Caco-2 (cell line): ENCODE measurements at regions not wholly inside any gene's neighbourhood (a gene's known extent, or its start where the extent isn't known, plus 50 kb on each side); places are given as distances from the start of the nearest gene placed in this dataset.

Source experiments
- BruUV-seq: library from RNA; stranded (reverse); fragments of 400-500 nt; replicated peaks from 2 replicates; lab custom pipeline; 2021; lab: Mats Ljungman, UMichigan
- CTCF ChIA-PET: fragments of 300-600 bp; sonication (Branson Sonifier 250); formaldehyde crosslinking; loops from one replicate; lab custom pipeline; 2022; ENCODE audit warnings: antibody characterized with exemption; lab: Charles Lee
- POLR2A ChIA-PET: fragments of 300-600 bp; sonication (Branson Sonifier 250); formaldehyde crosslinking; loops from one replicate; lab custom pipeline; 2022; ENCODE audit warnings: antibody characterized with exemption; lab: Charles Lee
- DNase-seq, 2 experiments: peaks; one replicate each; pipeline versions ENCODE4 v3.0.0 to v3.0.0-alpha.2; 2020 to 2022
- H3K27me3 ChIP-seq: replicated peaks from 2 replicates; pipeline ENCODE4 v1.6.0; 2011; ENCODE audit warnings: low read length; ENCODE audit not compliant: control insufficient read depth, insufficient read depth
- H3K36me3 ChIP-seq: 2 replicates; pipeline ENCODE4 v1.5.1; 2011; ENCODE audit warnings: low read length; ENCODE audit not compliant: control insufficient read depth, insufficient read depth
- H3K4me1 ChIP-seq: fragments of 250-450 bp; sonication (Bioruptor Pico); 2 replicates; pipeline ENCODE4 v1.5.1; 2020; ENCODE audit warnings: mild to moderate bottlenecking
- H3K4me3 ChIP-seq: 2 replicates; pipeline ENCODE4 v1.5.1; 2011; ENCODE audit warnings: low read depth, mild to moderate bottlenecking, control low read depth, low read length
- H3K9me3 ChIP-seq: fragments of 250-450 bp; sonication (Bioruptor Pico); 2 replicates; pipeline ENCODE4 v1.5.1; 2020; ENCODE audit warnings: mild to moderate bottlenecking, moderate library complexity
- H3K27ac Mint-ChIP-seq: one replicate; pipeline ENCODE4 v1.8.0; 2022; ENCODE audit warnings: mixed read lengths; ENCODE audit not compliant: unreplicated experiment
- H3K27me3 Mint-ChIP-seq: one replicate; pipeline ENCODE4 v1.8.0; 2022; ENCODE audit warnings: mixed read lengths; ENCODE audit not compliant: insufficient read depth, unreplicated experiment
- H3K36me3 Mint-ChIP-seq: one replicate; pipeline ENCODE4 v1.8.0; 2022; ENCODE audit warnings: mild to moderate bottlenecking, mixed read lengths; ENCODE audit not compliant: insufficient read depth, unreplicated experiment
- H3K4me1 Mint-ChIP-seq: one replicate; pipeline ENCODE4 v1.8.0; 2022; ENCODE audit warnings: low read depth, mixed read lengths; ENCODE audit not compliant: unreplicated experiment
- H3K4me3 Mint-ChIP-seq: one replicate; pipeline ENCODE4 v1.8.0; 2022; ENCODE audit warnings: mild to moderate bottlenecking, moderate library complexity, mixed read lengths; ENCODE audit not compliant: unreplicated experiment
- H3K9me3 Mint-ChIP-seq: one replicate; pipeline ENCODE4 v1.8.0; 2022; ENCODE audit warnings: mixed read lengths; ENCODE audit not compliant: unreplicated experiment
- intact Hi-C: fragments of 100-400 bp; cut with micrococcal nuclease; formaldehyde crosslinking; loops from one replicate; pipeline ENCODE4 v1.10.0; 2022; ENCODE audit not compliant: unreplicated experiment
- TF ChIP-seq, protein P1 (sequence below), 2 experiments: fragments of 200-600 bp in 1 of 2; IDR thresholded peaks; 1 replicate in 1 of 2; 2 replicates in 1 of 2; pipeline versions ENCODE4 v1.5.1 to v1.8.0; 2011 to 2022; ENCODE audit warnings: antibody characterized with exemption in 1 of 2, control low read depth in 1 of 2, inconsistent platforms in 1 of 2, low read depth in 1 of 2, low read length in 1 of 2, mild to moderate bottlenecking in 1 of 2, moderate library complexity in 1 of 2; ENCODE audit not compliant: insufficient read depth in 1 of 2, severe bottlenecking in 1 of 2, unreplicated experiment in 1 of 2

DNA sequence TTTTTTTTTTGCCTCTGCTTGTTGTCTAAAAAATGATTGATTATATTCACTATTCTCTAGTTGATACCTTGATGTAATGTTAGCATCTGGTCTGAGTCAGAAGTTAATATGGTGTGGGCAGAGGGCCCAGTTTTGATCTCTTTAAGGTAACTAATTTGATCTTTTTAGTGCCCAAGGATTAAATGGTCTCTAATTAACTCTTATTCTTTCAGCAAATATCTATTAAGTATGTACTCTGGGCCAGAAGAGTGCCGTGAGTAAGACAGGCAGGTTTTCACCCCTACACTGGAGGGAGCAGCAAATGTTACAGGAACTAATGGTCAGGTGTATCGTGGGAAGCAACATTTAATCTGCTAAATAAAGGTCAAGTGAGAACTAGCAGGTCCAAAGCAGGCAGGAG, 144.6 kb upstream of the COL1A2 start:
- Mint-ChIP-seq H3K9me3 (no peaks in the 10 kb centered on the region), H3K4me3 (no peak overlapping the region), H3K27ac (no peak overlapping the region), H3K4me1 (no peaks in the 10 kb centered on the region), H3K36me3 (no peaks in the 10 kb centered on the region), H3K27me3 (peaks cover 19% of the 10 kb centered on the region)
- peaks cover 1% of the 10 kb centered on the region; the same call in 1 of the 2 replicates for H3K27me3 ChIP-seq
- no peak for DNase-seq
- BruUV-seq = no TSS peak
- H3K4me1 ChIP-seq = no peaks in the 10 kb centered on the region
- intact Hi-C loops = no loop called here
- TF ChIP-seq, protein P1, sequence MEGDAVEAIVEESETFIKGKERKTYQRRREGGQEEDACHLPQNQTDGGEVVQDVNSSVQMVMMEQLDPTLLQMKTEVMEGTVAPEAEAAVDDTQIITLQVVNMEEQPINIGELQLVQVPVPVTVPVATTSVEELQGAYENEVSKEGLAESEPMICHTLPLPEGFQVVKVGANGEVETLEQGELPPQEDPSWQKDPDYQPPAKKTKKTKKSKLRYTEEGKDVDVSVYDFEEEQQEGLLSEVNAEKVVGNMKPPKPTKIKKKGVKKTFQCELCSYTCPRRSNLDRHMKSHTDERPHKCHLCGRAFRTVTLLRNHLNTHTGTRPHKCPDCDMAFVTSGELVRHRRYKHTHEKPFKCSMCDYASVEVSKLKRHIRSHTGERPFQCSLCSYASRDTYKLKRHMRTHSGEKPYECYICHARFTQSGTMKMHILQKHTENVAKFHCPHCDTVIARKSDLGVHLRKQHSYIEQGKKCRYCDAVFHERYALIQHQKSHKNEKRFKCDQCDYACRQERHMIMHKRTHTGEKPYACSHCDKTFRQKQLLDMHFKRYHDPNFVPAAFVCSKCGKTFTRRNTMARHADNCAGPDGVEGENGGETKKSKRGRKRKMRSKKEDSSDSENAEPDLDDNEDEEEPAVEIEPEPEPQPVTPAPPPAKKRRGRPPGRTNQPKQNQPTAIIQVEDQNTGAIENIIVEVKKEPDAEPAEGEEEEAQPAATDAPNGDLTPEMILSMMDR (IDR thresholded peaks at IDR 0.05; ENCODE audit: insufficient read depth in 1 of 2, low read depth in 1 of 2, low read length in 1 of 2, severe bottlenecking in 1 of 2, unreplicated experiment in 1 of 2) = no peak
- ChIA-PET POLR2A (no interaction called here), CTCF (no interaction called here)
- no peak overlapping the region for H3K4me3 ChIP-seq
- 0 out of 2 replicates have a peak, but pooled peaks cover 7% of the 10 kb centered on the region for H3K9me3 ChIP-seq
- H3K36me3 ChIP-seq = no peaks in the 10 kb centered on the region

DNA sequence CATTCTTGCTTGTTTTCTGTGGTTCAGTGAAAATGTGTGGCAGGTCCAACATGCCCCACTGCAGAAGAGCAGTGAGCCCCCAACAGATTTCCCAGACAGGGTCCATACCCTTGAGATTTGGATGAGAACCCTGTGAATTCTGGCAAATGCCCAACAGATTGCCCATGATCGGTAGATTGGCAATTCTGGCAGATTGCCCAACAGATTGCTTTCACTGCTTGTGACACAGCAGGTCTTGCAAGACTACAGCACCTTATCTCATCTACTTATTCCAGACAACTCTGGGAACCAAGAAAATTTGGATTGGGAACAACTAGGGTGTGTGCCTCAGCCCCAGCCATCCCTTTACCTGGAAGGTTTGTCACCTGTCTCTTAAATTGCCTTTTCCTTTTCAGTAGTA, 143.7 kb upstream of the COL1A2 start:
- H3K4me3 ChIP-seq = no peak overlapping the region
- intact Hi-C loops = no loop called here
- ChIA-PET CTCF (no interaction called here), POLR2A (no interaction called here)
- BruUV-seq = no TSS peak
- Mint-ChIP-seq H3K27ac (no peak overlapping the region), H3K4me1 (no peaks in the 10 kb centered on the region), H3K9me3 (no peaks in the 10 kb centered on the region), H3K4me3 (no peak overlapping the region), H3K36me3 (no peaks in the 10 kb centered on the region), H3K27me3 (peaks cover 19% of the 10 kb centered on the region)
- H3K9me3 ChIP-seq = 0 out of 2 replicates have a peak, but pooled peaks cover 8% of the 10 kb centered on the region
- no peak for DNase-seq
- H3K4me1 ChIP-seq = no peaks in the 10 kb centered on the region
- H3K36me3 ChIP-seq = no peaks in the 10 kb centered on the region
- peaks cover 1% of the 10 kb centered on the region; the same call in 1 of the 2 replicates for H3K27me3 ChIP-seq
- TF ChIP-seq, protein P1 (IDR thresholded peaks at IDR 0.05; ENCODE audit: insufficient read depth in 1 of 2, low read depth in 1 of 2, low read length in 1 of 2, severe bottlenecking in 1 of 2, unreplicated experiment in 1 of 2) = no peak

DNA sequence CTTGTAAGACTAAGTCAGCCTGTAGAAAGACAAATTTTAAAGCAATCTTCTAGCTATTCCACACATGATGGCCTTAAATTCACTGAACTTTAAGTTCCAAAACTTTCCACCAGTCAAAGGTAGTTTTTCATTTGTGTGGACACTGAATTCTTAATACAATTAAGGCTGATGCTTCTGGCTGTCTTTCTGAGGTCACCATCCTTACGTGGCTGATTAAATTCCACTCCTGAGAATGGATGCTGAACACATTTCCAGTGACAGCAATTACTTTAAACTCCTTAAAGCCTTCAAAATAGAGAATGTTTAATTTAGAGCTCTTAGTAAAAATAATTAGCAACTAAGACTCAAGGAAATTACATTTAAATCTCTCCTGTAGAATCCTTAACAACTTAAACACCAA, 142.6 kb upstream of the COL1A2 start:
- H3K9me3 Mint-ChIP-seq = no peaks in the 10 kb centered on the region
- intact Hi-C loops = no loop called here
- 0 out of 2 replicates have a peak, but pooled peaks cover 13% of the 10 kb centered on the region for H3K9me3 ChIP-seq
- no peaks in the 10 kb centered on the region for H3K36me3 Mint-ChIP-seq
- H3K27me3 Mint-ChIP-seq = peaks cover 17% of the 10 kb centered on the region
- DNase-seq = no peak
- peaks cover 1% of the 10 kb centered on the region; the same call in 1 of the 2 replicates for H3K27me3 ChIP-seq
- H3K4me1 Mint-ChIP-seq = no peaks in the 10 kb centered on the region
- H3K4me1 ChIP-seq = no peaks in the 10 kb centered on the region
- H3K36me3 ChIP-seq = no peaks in the 10 kb centered on the region
- no peak overlapping the region for H3K27ac Mint-ChIP-seq
- TF ChIP-seq, protein P1 (IDR thresholded peaks at IDR 0.05; ENCODE audit: insufficient read depth in 1 of 2, low read depth in 1 of 2, low read length in 1 of 2, severe bottlenecking in 1 of 2, unreplicated experiment in 1 of 2) = no peak
- H3K4me3 Mint-ChIP-seq = no peak overlapping the region
- ChIA-PET CTCF (no interaction called here), POLR2A (no interaction called here)
- no TSS peak for BruUV-seq
- no peak overlapping the region for H3K4me3 ChIP-seq
